MM.1S (cell line): ENCODE measurements at regions not wholly inside any gene's neighbourhood (a gene's known extent, or its start where the extent isn't known, plus 50 kb on each side); places are given as distances from the start of the nearest gene placed in this dataset.

ENCODE experiments used
- DNase-seq: peaks from one replicate; pipeline ENCODE4 v3.0.0-alpha.2; 2015
- H2AFZ ChIP-seq: fragments of 300-600 bp; sonication (generic); 2 replicates; pipeline ENCODE4 v1.6.0; 2016; ENCODE audit warnings: antibody characterized with exemption, low read length
- H3F3A ChIP-seq: fragments of 300-600 bp; sonication (generic); 2 replicates; pipeline ENCODE4 v1.6.1; 2016; ENCODE audit warnings: mild to moderate bottlenecking, antibody characterized with exemption, low read length, moderate library complexity, mixed read lengths; ENCODE audit not compliant: insufficient read depth
- H3K27ac ChIP-seq: fragments of 300-600 bp; sonication (generic); 2 replicates; pipeline ENCODE4 v1.5.1; 2016; ENCODE audit warnings: mild to moderate bottlenecking, low read length
- H3K27me3 ChIP-seq: fragments of 300-600 bp; sonication (generic); replicated peaks from 2 replicates; pipeline ENCODE4 v1.6.0; 2016; ENCODE audit warnings: low read length; ENCODE audit not compliant: insufficient read depth
- H3K36me3 ChIP-seq: fragments of 300-600 bp; sonication (generic); replicated peaks from 2 replicates; pipeline ENCODE4 v1.6.1; 2016; ENCODE audit warnings: mild to moderate bottlenecking, low read length, mixed read lengths; ENCODE audit not compliant: insufficient read depth
- H3K4me1 ChIP-seq: fragments of 300-600 bp; sonication (generic); 2 replicates; pipeline ENCODE4 v1.6.1; 2016; ENCODE audit warnings: low read length, mixed read lengths
- H3K4me2 ChIP-seq: fragments of 300-600 bp; sonication (generic); 2 replicates; pipeline ENCODE4 v1.6.0; 2016; ENCODE audit warnings: low read depth, low read length
- H3K4me3 ChIP-seq: fragments of 300-600 bp; sonication (generic); 2 replicates; pipeline ENCODE4 v1.5.1; 2016; ENCODE audit warnings: low read length, mixed read lengths
- H3K79me2 ChIP-seq: fragments of 300-600 bp; sonication (generic); 2 replicates; pipeline ENCODE4 v1.6.1; 2016; ENCODE audit warnings: mixed run types, low read length, mixed read lengths
- H3K9ac ChIP-seq: fragments of 300-600 bp; sonication (generic); 2 replicates; pipeline ENCODE4 v1.6.1; 2016; ENCODE audit warnings: low read length, mixed read lengths
- H3K9me2 ChIP-seq: fragments of 300-600 bp; sonication (generic); replicated peaks from 2 replicates; pipeline ENCODE4 v1.6.1; 2016; ENCODE audit warnings: mild to moderate bottlenecking, low read length, mixed read lengths; ENCODE audit not compliant: insufficient read depth
- H3K9me3 ChIP-seq: fragments of 300-600 bp; sonication (generic); replicated peaks from 2 replicates; pipeline ENCODE4 v1.6.1; 2016; ENCODE audit warnings: mild to moderate bottlenecking, low read length, mixed read lengths; ENCODE audit not compliant: insufficient read depth
- H4K20me1 ChIP-seq: fragments of 300-600 bp; sonication (generic); 2 replicates; pipeline ENCODE4 v1.6.1; 2016; ENCODE audit warnings: mild to moderate bottlenecking, low read length, moderate library complexity, mixed read lengths; ENCODE audit not compliant: insufficient read depth
- EZH2 ChIP-seq: fragments of 300-600 bp; sonication (generic); optimal IDR thresholded peaks from 2 replicates; pipeline ENCODE3; 2017; ENCODE audit warnings: low read depth, mild to moderate bottlenecking, antibody characterized with exemption, low read length, mixed read lengths
- EZH2phosphoT487 ChIP-seq: fragments of 300-600 bp; sonication (generic); IDR thresholded peaks from 2 replicates; pipeline ENCODE4 v1.6.1; 2018; ENCODE audit warnings: antibody characterized with exemption, low read length
- TF ChIP-seq, protein P1 (sequence below): fragments of 300-600 bp; sonication (generic); IDR thresholded peaks from 2 replicates; pipeline ENCODE4 v1.5.1; 2016; ENCODE audit warnings: antibody characterized with exemption, low read length, mixed read lengths

DNA sequence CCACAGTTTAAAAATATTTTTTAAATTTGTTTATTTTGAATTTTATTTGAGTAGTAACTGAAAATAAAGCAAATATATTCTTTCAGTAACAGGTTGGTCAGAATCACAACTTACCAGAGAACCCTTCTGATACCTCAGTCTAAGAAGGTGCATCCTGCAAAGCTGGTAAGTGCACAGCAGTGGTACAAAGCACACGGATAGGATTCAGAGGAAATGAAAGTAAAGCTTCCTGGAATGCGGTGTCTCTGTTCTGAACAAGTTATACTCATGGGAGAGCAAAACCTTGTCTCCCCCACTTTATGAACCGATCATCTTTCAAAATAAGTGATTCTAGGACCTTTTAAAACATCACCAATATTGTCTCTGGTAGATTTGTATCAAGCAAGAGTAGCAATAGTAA, 398.3 kb downstream of the TMX3 start:
- no peak overlapping the region for H3K27ac ChIP-seq
- H3K9ac ChIP-seq, result no peak overlapping the region
- H3F3A ChIP-seq, result no peaks in the 10 kb centered on the region
- H3K79me2 ChIP-seq, result no peaks in the 10 kb centered on the region
- no peak overlapping the region for H3K4me3 ChIP-seq
- no peaks in the 10 kb centered on the region for H3K9me2 ChIP-seq
- H3K9me3 ChIP-seq, result no peaks in the 10 kb centered on the region
- no peak overlapping the region for H2AFZ ChIP-seq
- H3K27me3 ChIP-seq, result no peaks in the 10 kb centered on the region
- no peak for DNase-seq
- no peak overlapping the region for H3K4me2 ChIP-seq
- H3K4me1 ChIP-seq, result no peaks in the 10 kb centered on the region
- TF ChIP-seq, protein P1, sequence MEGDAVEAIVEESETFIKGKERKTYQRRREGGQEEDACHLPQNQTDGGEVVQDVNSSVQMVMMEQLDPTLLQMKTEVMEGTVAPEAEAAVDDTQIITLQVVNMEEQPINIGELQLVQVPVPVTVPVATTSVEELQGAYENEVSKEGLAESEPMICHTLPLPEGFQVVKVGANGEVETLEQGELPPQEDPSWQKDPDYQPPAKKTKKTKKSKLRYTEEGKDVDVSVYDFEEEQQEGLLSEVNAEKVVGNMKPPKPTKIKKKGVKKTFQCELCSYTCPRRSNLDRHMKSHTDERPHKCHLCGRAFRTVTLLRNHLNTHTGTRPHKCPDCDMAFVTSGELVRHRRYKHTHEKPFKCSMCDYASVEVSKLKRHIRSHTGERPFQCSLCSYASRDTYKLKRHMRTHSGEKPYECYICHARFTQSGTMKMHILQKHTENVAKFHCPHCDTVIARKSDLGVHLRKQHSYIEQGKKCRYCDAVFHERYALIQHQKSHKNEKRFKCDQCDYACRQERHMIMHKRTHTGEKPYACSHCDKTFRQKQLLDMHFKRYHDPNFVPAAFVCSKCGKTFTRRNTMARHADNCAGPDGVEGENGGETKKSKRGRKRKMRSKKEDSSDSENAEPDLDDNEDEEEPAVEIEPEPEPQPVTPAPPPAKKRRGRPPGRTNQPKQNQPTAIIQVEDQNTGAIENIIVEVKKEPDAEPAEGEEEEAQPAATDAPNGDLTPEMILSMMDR, result no peak
- no peak for TF ChIP-seq EZH2phosphoT487
- no peak for TF ChIP-seq EZH2
- H3K36me3 ChIP-seq, result no peaks in the 10 kb centered on the region
- H4K20me1 ChIP-seq, result no peaks in the 10 kb centered on the region

DNA sequence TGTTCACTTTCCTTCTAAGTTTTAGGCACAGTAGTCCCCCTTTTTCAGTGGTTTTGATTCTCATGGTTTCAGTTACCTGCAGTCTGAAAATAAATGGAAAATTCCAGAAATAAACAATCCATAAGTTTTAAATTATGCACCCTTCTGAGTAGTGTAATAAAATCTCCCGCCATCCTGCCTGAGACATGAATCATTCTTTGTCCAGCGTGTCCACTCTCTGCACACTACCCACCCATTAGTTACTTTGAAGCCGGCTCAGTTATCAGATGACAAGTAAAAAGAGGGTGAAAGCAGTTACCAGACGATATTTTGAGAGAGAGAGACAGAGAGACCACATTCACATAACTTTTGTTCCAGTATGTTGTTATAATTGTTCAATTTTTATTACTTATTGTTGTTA, 400.5 kb downstream of the TMX3 start:
- no peaks in the 10 kb centered on the region for H4K20me1 ChIP-seq
- H3K27me3 ChIP-seq, result no peaks in the 10 kb centered on the region
- H3K36me3 ChIP-seq, result no peaks in the 10 kb centered on the region
- no peak overlapping the region for H2AFZ ChIP-seq
- no peaks in the 10 kb centered on the region for H3K4me1 ChIP-seq
- DNase-seq, result no peak
- no peaks in the 10 kb centered on the region for H3K79me2 ChIP-seq
- no peak overlapping the region for H3K4me3 ChIP-seq
- H3F3A ChIP-seq, result no peaks in the 10 kb centered on the region
- H3K9ac ChIP-seq, result no peak overlapping the region
- H3K9me3 ChIP-seq, result no peaks in the 10 kb centered on the region
- TF ChIP-seq, protein P1, result no peak
- TF ChIP-seq EZH2 (no peak), EZH2phosphoT487 (no peak)
- H3K27ac ChIP-seq, result no peak overlapping the region
- no peaks in the 10 kb centered on the region for H3K9me2 ChIP-seq
- H3K4me2 ChIP-seq, result no peak overlapping the region

- no peak for DNase-seq
- no peak overlapping the region for H2AFZ ChIP-seq
- no peaks in the 10 kb centered on the region; the same call in 1 of the 2 replicates for H3K4me1 ChIP-seq
- no peaks in the 10 kb centered on the region for H4K20me1 ChIP-seq
- no peaks in the 10 kb centered on the region for H3F3A ChIP-seq
- no peaks in the 10 kb centered on the region for H3K27me3 ChIP-seq
- no peaks in the 10 kb centered on the region for H3K36me3 ChIP-seq
- no peaks in the 10 kb centered on the region for H3K9me2 ChIP-seq
- H3K27ac ChIP-seq, result no peak overlapping the region
- H3K4me2 ChIP-seq, result no peak overlapping the region
- no peak overlapping the region for H3K4me3 ChIP-seq
- no peaks in the 10 kb centered on the region for H3K9me3 ChIP-seq
- H3K9ac ChIP-seq, result no peak overlapping the region
- no peaks in the 10 kb centered on the region for H3K79me2 ChIP-seq
- TF ChIP-seq EZH2 (no peak), EZH2phosphoT487 (no peak)
- TF ChIP-seq, protein P1, result no peak
Measured at GRCh38 chr18:68301441-68301840, 413.5 kb downstream of the TMX3 start.
